Skeletal muscle cell (primary cell): ENCODE measurements at regions not wholly inside any gene's neighbourhood (a gene's known extent, or its start where the extent isn't known, plus 50 kb on each side); places are given as distances from the start of the nearest gene placed in this dataset.

Experiments
- DNase-seq: peaks from one replicate; pipeline ENCODE4 v3.0.0-alpha.2; 2010; ENCODE audit warnings: low read depth
- H3K4me3 ChIP-seq: 2 replicates; pipeline ENCODE4 v1.5.1; 2011; ENCODE audit warnings: low read depth, mild to moderate bottlenecking, control low read depth, low read length, moderate library complexity

DNA sequence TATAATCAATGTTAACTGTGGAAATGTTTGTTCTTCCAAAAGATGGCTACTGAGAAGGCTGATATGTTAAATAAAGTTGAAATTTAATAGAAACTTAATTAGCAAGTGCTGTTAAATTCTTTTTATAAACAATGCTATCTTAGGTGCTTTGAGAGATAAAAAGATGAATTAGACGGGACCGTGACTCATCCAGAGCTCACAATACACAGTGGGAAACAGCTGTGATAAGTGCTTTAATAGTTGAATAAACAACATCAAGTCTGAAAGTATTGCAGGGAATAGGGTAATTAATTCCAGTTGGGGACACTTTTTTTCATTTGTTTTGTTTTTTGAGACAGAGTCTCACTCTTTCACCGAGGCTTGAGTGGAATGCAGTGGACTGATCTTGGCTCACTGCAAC is 85.5 kb upstream of the DTNA start:
- H3K4me3 ChIP-seq = no peak overlapping the region
- no peak for DNase-seq

DNA sequence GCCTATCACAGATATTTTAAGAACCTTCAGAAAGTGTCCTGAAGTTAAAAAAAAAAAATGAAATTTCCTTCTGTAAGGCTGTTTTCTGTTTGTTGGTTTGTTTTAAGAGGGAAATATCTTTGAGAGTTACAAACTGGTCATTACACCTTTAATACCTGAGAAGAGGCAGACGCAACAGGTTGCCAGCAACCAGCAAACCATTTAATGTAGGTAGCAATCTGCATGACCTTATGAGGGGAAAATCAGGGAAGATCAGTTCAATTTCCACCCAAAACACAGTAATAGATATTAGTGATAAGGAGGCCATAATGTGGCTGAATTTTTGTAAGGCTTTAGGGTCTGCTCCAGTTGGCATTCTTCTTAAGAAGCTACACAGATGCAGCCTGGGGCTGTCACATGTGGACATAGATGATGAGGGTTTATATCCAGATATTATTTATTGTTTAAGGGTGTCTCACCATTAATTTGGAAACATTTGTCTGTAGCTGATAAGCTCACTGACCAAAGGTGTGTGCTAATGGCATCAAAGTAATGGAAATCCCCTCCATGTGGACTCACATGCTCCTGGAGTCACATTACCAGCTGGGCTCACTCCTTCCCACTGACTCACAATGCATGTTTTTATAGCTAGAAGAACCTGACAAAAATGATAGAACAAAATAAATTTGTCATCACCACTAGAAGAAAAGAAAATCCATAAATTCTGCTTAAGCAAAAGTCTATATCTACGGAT is 83.5 kb upstream of the DTNA start:
- H3K4me3 ChIP-seq = no peak overlapping the region
- no peak for DNase-seq

DNA sequence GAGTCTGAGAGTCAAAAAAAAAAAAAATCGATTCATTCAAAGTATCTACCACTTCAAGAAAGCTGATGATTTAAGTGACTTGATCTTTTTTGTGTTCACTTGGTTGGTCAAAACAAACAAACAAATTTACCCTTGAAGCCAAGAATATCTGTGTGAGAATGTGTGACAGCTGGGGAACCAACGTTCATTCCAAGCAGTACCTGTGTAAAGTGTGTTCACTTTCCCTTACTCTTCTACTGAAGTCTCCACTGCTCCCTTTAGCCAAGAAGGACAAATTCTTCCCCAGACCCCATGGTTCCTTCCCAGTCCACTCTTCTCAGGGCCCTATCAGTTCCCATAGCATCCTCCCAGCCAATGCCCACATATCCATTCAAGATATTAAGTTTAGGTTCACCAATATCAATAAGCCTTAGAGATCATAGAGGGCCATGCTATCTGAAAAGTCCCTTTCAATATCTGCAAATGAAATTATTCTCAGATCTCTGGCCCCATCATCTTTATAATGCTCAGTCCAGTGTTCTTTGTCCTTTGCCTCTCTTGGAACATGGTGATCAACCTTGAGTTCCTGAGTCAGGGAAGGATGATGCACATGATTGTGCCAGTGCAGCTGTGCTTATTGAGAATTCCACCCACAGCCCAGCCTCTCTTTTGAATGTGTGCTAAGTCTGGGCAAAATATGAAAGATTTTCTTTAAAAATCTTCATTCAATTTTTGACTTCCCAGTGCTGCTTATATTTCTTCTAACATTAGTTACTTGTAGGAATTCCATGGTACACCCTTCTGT is 82.8 kb upstream of the DTNA start:
- no peak for DNase-seq
- no peak overlapping the region for H3K4me3 ChIP-seq

DNA sequence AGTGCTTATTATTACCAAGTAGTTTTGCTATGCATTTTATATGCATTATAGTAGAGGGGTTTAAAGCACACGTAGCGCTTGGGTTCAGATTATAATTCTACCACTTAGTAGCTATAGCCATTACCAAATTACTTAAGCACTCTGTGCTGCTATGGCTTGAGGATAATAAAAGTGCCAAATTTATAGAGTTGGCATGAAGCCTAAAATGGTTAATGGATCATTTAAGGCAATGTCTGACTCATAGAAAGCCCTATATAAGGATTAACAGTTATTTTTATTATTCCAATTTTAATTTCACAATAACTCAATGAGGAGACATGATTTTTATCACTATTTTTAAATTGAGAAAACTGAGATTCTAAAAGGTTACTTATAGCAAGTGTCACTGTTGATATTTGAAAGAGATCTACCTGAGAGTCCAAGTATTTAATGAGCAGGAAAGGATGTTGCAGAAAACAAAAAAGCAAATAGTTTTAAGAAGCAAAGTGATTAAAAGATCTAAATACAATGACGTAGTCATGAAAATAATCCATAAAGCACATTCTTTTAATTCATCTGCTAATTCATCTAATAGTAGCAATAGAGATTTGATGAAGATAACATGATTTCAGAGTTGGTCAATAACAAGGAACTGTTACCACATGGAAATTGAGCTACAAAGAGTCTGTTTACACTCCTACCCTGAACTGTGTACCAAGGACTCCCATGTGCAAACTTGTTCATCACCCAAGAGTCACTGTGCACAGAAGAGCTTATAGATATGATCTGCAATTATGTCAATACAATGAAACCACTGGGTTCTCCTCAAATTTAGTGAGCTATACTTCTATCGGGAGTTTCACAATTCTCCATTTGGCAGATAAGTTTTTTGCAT is 78.8 kb upstream of the DTNA start:
- DNase-seq = no peak
- no peak overlapping the region for H3K4me3 ChIP-seq

DNA sequence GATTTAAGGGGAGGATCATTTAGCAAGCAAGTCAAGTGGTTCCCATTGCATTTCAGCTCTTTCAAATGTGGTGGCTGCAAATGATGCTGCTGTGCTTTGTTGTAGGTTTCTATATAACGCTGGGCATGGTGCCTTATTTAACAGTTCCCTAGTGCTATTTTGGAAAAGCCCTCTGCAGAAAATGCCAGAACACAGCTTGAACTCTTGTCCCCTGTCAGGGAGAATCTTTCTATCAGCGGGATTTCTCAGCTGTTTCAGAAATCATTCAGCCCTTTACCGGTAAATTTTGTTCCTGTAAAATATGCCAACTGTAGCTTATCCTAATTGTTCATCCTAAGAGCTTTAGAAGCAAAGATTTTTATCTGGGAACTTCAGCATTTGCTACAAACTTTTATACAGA is 77.8 kb upstream of the DTNA start:
- DNase-seq = no peak
- no peak overlapping the region for H3K4me3 ChIP-seq

DNA sequence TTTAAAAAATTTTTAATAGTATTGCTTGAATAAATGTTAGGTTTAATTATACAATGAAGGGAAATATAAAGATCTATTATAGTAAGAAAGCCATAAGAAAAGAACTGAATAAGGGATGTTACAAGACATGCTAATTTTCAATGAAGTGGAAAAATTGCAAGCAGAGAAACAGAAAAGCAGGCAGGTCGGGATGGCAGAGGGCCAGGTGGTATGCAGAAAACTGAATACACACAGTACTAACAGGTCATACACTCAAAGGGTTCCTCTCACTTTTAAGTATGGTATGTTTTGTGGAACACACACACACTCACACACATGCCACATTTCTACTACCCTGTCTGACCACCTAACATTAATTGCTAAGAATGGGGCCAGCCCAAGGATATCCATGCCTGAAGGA is 76.7 kb upstream of the DTNA start:
- H3K4me3 ChIP-seq = no peak overlapping the region
- DNase-seq = no peak

DNA sequence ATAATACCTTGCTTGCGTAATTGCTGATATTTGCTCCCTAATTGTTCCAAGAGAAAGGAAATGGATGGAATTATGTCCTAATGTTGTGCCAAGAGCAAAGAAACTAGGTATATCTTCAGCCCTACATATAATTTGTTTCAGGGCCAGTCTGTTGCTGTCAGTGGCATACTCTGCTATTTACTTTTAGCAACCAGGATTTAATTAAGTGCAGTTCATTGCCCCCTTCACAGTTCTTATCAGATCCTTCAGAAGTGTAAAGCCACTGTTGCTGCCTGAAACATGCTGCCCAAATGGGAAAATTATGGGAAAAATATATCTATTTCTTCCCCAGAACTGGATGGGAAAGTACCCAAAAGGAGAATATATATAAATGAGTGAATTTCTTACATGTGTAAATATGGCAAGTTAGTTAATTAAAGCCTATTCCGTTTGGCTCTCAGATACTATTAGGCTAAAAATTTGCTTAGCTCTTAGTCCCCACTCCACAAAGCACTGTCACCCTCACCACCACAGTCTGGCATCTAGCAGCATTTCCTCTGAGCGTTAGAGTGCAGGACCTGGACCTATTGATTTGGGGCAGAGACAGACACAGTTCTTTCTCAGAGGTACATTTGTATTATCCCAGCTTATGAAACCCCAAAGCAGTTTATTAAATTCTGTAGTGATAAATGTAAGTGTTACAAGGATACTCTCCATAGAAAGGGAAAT is 72.8 kb upstream of the DTNA start:
- no peak overlapping the region for H3K4me3 ChIP-seq
- no peak for DNase-seq

DNA sequence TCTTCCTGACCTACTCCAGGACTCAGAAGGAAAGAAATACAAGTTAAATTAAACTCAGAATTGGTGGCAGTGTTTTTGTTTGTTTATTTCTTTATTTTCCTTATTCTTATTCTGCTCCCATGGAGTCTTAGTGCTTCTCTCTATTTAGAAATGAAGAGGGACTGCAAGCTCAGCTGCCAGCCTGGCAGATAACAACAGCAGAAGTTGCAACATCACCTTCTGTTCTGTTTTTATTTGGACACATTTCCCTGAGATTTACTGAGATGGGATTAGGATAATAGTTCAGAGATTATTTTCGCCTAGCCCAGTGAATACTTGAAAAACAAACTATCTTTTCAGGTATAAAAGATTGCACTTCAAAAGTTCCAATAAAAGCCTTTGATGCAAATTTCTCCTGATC is 70.4 kb upstream of the DTNA start:
- H3K4me3 ChIP-seq = no peak overlapping the region
- DNase-seq = no peak

DNA sequence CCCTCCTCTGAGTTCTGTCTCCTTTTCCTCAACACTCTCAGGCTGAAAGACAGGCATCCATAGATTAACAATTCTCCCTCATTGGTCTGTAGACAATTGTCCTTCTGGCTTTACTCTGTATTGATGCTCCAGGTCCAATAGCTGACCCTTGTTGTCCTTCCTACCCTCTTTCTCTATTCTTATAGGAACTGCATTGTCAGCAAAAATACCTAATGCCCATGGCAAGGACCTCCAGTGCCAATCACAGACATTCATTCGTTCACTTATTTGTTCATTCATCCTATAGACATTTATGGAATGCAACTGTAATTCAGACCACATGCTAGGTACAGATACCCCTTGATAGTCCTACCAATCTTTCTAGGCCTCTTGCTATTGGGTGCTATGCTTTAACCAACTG is 69.8 kb upstream of the DTNA start:
- DNase-seq = no peak

DNA sequence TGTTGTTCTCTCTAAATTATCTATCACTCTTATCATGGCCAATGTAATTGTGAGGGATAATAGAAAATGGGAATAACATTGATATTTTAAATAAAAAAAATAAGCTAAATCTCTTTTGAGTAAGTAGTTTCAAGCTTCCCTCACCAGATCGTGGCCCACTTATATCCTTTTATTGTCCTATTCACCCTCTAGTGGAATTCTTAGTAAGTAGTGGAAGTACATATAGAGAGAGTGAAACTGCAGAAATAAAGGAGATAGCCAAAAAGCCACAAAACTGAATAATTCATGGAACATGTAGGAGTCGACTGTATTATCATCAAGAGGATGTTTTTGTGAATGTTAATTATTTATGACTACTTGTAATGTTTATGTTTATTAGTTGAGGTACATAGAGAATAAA is 66.1 kb upstream of the DTNA start:
- DNase-seq = no peak
- no peak overlapping the region for H3K4me3 ChIP-seq

More for the DNA sequence above, 69.8 kb upstream of the DTNA start:
- no peak overlapping the region for H3K4me3 ChIP-seq

DNA sequence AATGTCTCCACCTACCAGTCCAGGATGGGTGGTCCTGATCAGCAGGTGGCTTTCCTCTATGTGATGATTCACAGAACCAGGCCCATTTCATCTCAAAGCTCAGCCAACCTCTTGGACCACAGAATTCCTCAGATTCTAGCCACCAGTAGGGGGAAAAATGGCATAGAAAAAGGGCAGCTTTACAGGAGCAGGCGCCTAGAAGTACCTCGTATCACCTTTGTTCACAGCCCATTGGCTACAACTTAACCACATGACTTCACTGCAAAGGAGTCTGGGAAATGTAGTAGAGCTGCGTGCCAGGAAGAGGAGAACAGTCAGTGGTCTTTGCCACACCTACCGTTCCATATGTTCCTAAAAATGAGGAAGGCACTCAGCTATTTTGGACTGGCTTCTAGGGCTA is 62.8 kb upstream of the DTNA start:
- DNase-seq = no peak
- no peak overlapping the region for H3K4me3 ChIP-seq

DNA sequence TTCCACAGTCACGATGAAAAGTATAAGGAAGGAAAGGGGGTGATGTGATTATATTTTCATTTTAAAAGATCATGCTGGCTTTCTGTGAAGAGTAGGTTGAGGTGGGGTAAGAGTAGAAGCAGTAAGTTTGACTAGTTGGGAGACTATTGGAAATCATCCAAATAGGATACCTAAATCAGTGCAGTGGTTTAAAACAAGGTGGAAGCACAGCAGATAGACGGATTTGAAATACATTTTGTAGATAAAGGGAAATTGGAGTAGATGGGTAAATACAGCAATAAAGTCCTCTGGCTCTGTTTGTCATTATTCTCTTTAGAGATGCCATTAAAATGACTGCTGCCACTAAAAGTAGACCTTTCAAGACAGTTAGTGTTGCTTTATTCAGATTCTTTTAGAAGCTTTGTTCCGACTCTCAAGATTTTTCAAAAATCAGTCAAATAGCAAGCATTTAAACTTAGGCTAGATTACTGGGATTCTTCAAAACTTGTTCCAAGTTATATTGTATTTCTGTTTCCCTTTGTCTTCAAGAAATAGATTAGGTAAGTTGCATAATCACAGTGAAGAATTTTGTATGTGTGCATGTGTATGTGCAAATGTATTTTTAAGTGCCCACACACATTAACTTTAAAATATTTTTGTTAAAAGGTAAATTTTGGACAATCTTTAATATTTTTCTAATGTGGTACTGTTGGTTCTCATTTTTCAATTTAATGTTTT is 61.7 kb upstream of the DTNA start:
- no peak overlapping the region for H3K4me3 ChIP-seq
- DNase-seq = no peak

DNA sequence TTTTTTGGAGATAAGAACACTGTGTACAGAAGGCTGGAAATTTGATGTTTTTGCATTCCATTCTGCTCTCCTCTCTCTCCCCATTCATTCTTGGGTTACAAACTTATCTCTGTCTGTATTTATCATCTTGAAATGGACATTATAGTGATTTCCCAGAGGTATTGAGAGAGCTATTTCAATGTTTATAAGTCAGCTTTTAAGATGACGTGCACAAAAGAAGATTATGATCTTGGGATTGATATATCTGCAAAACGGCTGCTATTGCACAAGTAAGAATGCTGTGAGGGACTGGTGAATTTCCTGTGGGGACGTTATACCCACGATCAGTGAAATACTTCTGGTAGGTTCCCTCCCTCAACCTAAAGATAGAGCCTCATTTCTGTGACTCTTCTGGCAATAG is 61.0 kb upstream of the DTNA start:
- no peak for DNase-seq
- no peak overlapping the region for H3K4me3 ChIP-seq

DNA sequence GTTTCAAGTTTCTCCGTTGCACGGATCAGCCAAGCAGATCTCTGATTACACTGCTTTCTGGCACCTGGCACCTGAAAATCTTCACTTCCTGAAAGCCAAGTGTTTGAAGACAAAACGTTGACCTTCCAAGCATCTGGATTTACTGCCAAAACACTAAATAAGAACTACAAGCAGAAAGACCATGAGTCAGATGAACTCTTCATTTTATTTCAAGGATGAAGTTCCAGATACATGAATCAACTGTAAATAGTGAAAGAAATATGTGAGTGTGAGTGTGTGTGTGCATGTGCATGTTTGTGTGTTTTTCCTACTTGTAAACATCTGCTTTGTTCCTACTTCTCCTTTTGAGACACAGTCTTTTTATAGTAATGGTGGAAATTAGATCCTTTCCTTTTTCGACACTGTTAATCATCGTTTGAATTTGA is 60.0 kb upstream of the DTNA start:
- no peak overlapping the region for H3K4me3 ChIP-seq
- peak; percentile 49 for DNase-seq

DNA sequence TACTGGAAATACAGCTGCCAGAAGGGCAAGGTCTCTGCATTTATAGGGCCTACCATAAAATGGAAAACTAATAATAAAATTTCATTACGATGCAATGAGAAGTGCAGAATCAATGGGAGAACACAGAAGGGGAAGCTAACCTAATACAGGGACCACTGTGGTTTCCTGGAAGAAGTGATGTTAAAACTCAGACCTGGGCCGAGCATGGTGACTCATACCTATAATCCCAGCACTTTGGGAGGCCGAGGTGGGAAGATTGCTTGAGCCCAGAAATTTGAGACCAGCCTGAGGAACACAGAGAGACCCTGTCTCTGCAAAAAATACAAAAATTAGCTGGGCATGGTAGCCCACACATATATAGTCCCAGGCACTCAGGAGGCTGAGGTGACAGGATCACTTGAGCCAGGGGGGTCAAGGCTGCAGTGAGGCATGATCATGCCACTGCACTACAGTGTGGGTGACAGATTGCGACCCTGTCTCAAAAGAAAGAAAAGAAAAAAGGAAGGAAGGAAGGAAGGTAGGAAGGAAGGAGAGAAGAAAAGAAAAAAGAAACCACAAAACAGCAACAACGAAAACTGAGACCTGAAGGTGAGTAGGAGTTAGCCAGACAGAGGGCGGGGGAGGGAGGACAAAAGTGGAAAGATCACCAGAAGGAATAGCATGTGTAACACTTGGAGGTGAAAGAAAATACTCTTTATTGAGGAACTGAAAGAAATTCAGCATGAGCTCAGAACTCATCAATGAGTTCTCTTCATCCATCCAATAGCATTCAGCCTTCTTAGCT is 58.3 kb upstream of the DTNA start:
- no peak overlapping the region for H3K4me3 ChIP-seq
- DNase-seq = no peak

DNA sequence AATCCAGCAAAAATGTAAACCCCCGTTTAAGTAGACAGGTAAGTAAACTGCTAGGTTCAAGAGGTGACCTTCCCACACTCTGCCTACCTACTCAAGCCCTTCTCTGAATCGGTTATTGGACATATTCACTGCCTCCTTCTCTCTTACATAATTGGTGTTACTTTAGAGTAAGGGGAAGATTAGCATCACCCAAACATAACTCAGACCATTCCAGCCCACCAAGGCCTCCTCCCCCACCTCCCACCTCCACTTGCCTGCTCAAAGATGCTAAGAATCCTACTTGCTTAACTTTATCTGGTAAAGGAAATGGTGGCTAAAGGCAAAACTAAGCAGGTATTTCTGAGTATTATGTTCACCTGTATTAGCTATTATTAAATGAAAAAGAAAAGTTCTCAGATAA is 55.0 kb upstream of the DTNA start:
- H3K4me3 ChIP-seq = no peak overlapping the region
- DNase-seq = no peak

DNA sequence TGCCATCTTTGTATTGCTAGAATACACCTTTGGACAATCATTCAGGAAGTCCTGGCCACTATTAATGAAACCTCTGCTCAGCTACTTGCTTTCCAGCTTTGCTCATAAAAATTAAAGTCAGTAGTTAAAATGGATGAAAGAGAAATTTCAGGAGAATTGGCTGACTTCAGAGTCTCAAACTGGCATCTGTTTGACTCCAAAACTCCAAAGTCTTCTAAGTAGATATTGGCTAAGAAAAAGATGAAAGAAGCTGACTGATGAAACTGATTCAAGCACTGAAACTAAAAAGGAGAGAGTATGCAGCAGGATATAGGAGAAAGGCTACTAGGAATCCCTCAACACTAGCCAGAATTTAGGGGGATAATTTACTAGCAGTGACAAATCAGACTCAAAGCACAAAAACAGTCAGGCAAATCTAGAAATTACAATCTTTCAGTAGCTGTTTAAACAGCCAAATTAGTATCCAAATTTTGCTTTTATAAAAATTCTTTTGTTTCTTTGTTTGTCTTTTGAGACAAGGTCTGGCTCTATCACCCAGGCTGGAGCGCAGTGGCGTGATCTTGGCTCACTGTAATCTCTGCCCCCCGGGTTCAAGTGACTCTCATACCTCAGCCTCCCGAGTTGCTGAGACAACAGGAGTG is 52.1 kb upstream of the DTNA start:
- DNase-seq = no peak
- no peak overlapping the region for H3K4me3 ChIP-seq
